Panc1 (cell line): ENCODE measurements at regions not wholly inside any gene's neighbourhood (a gene's known extent, or its start where the extent isn't known, plus 50 kb on each side); places are given as distances from the start of the nearest gene placed in this dataset.

Source experiments
- ATAC-seq: fragments of 200-7000 bp; cut with Tn5 transposase; 2 replicates; pipeline ENCODE4 v1.9.1; 2020; ENCODE audit warnings: mild to moderate bottlenecking, moderate library complexity
- BruUV-seq: library from RNA; stranded (reverse); fragments of 400-500 nt; replicated peaks from 2 replicates; lab custom pipeline; 2021; lab: Mats Ljungman, UMichigan
- CTCF ChIA-PET: fragments of 300-600 bp; sonication (Branson Sonifier 250); formaldehyde crosslinking; loops from one replicate; lab custom pipeline; 2022; ENCODE audit warnings: antibody characterized with exemption; lab: Charles Lee
- POLR2A ChIA-PET: fragments of 300-600 bp; sonication (Branson Sonifier 250); formaldehyde crosslinking; loops from one replicate; lab custom pipeline; 2022; ENCODE audit warnings: antibody characterized with exemption; lab: Charles Lee
- DNase-seq: peaks from one replicate; pipeline ENCODE4 v3.0.0-alpha.2; 2010; ENCODE audit warnings: low read depth, low spot score
- H3K27ac ChIP-seq: 2 replicates; pipeline ENCODE4 v1.5.1; 2011; ENCODE audit warnings: mild to moderate bottlenecking, low read length, inconsistent platforms
- H3K27me3 ChIP-seq: fragments of 200-500 bp; sonication (Bioruptor generic); 2 replicates; pipeline ENCODE4 v1.6.0; 2014; ENCODE audit warnings: low read length, inconsistent platforms; ENCODE audit not compliant: control insufficient read depth, insufficient read depth
- H3K36me3 ChIP-seq: fragments of 200-500 bp; sonication (Bioruptor generic); 2 replicates; pipeline ENCODE4 v1.5.1; 2014; ENCODE audit warnings: inconsistent platforms, mild to moderate bottlenecking, low read length, moderate library complexity; ENCODE audit not compliant: control insufficient read depth, insufficient read depth
- H3K4me1 ChIP-seq: 2 replicates; pipeline ENCODE4 v1.5.1; 2011; ENCODE audit warnings: inconsistent platforms, mild to moderate bottlenecking, low read length, moderate library complexity; ENCODE audit not compliant: control insufficient read depth, insufficient read depth
- H3K4me3 ChIP-seq, 2 experiments: 2 replicates each; pipeline ENCODE4 v1.5.1; 2011 to 2012; ENCODE audit warnings: low read depth in 2 of 2, low read length in 2 of 2, mild to moderate bottlenecking in 2 of 2, inconsistent platforms in 1 of 2, moderate library complexity in 1 of 2
- H3K9me3 ChIP-seq: fragments of 200-500 bp; sonication (Bioruptor generic); 2 replicates; pipeline ENCODE4 v1.5.1; 2014; ENCODE audit warnings: low read depth, mild to moderate bottlenecking, inconsistent platforms, low read length, moderate library complexity; ENCODE audit not compliant: control insufficient read depth, insufficient read depth
- CTCF ChIP-seq: fragments of 450-650 bp; IDR thresholded peaks from 2 replicates; pipeline ENCODE4 v1.5.1; 2017; ENCODE audit warnings: mild to moderate bottlenecking
- POLR2AphosphoS5 ChIP-seq: IDR thresholded peaks from 2 replicates; pipeline ENCODE4 v1.6.1; 2012; ENCODE audit warnings: mild to moderate bottlenecking, low read depth, low read length, moderate library complexity
- SIN3A ChIP-seq: IDR thresholded peaks from 2 replicates; pipeline ENCODE4 v1.6.1; 2012; ENCODE audit warnings: low read depth, mild to moderate bottlenecking, low read length, moderate library complexity, borderline replicate concordance; ENCODE audit not compliant: insufficient read depth
- TCF7L2 ChIP-seq: IDR thresholded peaks from 2 replicates; pipeline ENCODE4 v1.6.1; 2011; ENCODE audit warnings: mild to moderate bottlenecking, low read depth, low read length, inconsistent platforms
- in situ Hi-C: cut with HindIII; loops from 2 replicates; pipeline ENCODE4 v1.10.0; 2016; ENCODE audit warnings: low sequenced_read_pairs, low pct_unique_long_range_greater_than_20kb
- intact Hi-C: fragments of 100-400 bp; cut with micrococcal nuclease; formaldehyde crosslinking; loops from one replicate; pipeline ENCODE4 v1.10.0; 2022; ENCODE audit not compliant: unreplicated experiment
- TF ChIP-seq, protein P1 (sequence below), 2 experiments: IDR thresholded peaks; 2 replicates each; pipeline ENCODE4 v1.6.1; 2011 to 2012; ENCODE audit warnings: low read depth in 2 of 2, control low read depth in 1 of 2, low read length in 1 of 2, mild to moderate bottlenecking in 1 of 2, moderate library complexity in 1 of 2; ENCODE audit not compliant: insufficient read depth in 1 of 2

GRCh38 chr10:33982995-33983394, 648.5 kb upstream of the NRP1 start:
- Histone ChIP-seq H3K27ac (no peak overlapping the region), H3K9me3 (no peaks in the 10 kb centered on the region), H3K4me3 (no peak overlapping the region), H3K4me1 (no peaks in the 10 kb centered on the region), H3K27me3 (no peaks in the 10 kb centered on the region), H3K36me3 (no peaks in the 10 kb centered on the region)
- ATAC-seq: no peak
- no peak for DNase-seq
- CTCF ChIA-PET: interaction anchor here (0.5 kb wide), 1 partner anchor 114 kb away, joined by 5 read pairs; no protein-coding TSS in a partner anchor
- POLR2A ChIA-PET: no interaction called here
- no TSS peak for BruUV-seq
- intact Hi-C loops (no loop called here), in situ Hi-C loops (no loop called here)
- TF ChIP-seq, protein P1, sequence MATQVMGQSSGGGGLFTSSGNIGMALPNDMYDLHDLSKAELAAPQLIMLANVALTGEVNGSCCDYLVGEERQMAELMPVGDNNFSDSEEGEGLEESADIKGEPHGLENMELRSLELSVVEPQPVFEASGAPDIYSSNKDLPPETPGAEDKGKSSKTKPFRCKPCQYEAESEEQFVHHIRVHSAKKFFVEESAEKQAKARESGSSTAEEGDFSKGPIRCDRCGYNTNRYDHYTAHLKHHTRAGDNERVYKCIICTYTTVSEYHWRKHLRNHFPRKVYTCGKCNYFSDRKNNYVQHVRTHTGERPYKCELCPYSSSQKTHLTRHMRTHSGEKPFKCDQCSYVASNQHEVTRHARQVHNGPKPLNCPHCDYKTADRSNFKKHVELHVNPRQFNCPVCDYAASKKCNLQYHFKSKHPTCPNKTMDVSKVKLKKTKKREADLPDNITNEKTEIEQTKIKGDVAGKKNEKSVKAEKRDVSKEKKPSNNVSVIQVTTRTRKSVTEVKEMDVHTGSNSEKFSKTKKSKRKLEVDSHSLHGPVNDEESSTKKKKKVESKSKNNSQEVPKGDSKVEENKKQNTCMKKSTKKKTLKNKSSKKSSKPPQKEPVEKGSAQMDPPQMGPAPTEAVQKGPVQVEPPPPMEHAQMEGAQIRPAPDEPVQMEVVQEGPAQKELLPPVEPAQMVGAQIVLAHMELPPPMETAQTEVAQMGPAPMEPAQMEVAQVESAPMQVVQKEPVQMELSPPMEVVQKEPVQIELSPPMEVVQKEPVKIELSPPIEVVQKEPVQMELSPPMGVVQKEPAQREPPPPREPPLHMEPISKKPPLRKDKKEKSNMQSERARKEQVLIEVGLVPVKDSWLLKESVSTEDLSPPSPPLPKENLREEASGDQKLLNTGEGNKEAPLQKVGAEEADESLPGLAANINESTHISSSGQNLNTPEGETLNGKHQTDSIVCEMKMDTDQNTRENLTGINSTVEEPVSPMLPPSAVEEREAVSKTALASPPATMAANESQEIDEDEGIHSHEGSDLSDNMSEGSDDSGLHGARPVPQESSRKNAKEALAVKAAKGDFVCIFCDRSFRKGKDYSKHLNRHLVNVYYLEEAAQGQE (IDR thresholded peaks at IDR 0.05; ENCODE audit: insufficient read depth in 1 of 2, low read depth in 2 of 2, low read length in 1 of 2): no peak
- TF ChIP-seq CTCF (no peak), TCF7L2 (no peak), SIN3A (no peak), POLR2AphosphoS5 (no peak)

DNA sequence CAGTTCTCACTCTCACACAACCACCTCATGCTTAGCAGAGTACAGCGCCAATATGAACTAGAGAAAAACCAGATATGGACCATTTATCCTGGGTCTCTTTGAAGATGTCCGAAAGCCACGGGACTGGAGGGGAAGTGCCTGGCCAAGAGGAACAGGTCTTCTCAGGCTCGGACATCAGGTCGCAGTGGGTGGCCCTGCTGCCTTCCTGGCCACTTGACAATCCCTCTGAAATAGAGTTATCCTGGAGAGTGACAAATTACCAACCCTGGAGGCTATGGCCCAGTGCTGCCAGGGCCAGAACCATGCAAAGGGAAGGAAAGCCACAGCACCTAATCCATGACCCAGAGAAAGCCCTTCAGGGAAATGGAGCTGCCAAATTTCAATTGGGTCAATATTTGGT, 646.8 kb upstream of the NRP1 start:
- TF ChIP-seq CTCF: no peak
- TF ChIP-seq TCF7L2: no peak
- no peak for TF ChIP-seq POLR2AphosphoS5
- no peak for TF ChIP-seq SIN3A
- TF ChIP-seq, protein P1 (IDR thresholded peaks at IDR 0.05; ENCODE audit: insufficient read depth in 1 of 2, low read depth in 2 of 2, low read length in 1 of 2): no peak
- intact Hi-C loops (no loop called here), in situ Hi-C loops (no loop called here)
- no peak overlapping the region for H3K27ac ChIP-seq
- no peak overlapping the region for H3K4me3 ChIP-seq
- no peaks in the 10 kb centered on the region for H3K9me3 ChIP-seq
- CTCF ChIA-PET: no interaction called here
- no TSS peak for BruUV-seq
- POLR2A ChIA-PET: interaction anchor here (0.6 kb wide), 1 partner anchor 491 kb away, joined by 3 read pairs; no protein-coding TSS in a partner anchor
- H3K4me1 ChIP-seq: no peaks in the 10 kb centered on the region
- H3K27me3 ChIP-seq: no peaks in the 10 kb centered on the region
- ATAC-seq (no peak), DNase-seq (no peak)
- H3K36me3 ChIP-seq: no peaks in the 10 kb centered on the region
